NCI-H2196 treated with DMSO at 0.1 percent for 48 hours (cell line): ENCODE measurements at regions not wholly inside any gene's neighbourhood (a gene's known extent, or its start where the extent isn't known, plus 50 kb on each side); places are given as distances from the start of the nearest gene placed in this dataset.
"Not testable (repeated sequence)": the region's sequence is repeated elsewhere in the genome, so short reads cannot be mapped to it uniquely, and the experiment has no call there.

Experiments used
- DNase-seq: peaks from one replicate; lab custom pipeline; 2025; ENCODE audit not compliant: unreplicated experiment; lab: John Stamatoyannopoulos, UW

GRCh38 chr3:30481241-30481640, 125.2 kb upstream of the TGFBR2 start:
- no peak for DNase-seq

- not testable (repeated sequence) for DNase-seq
Measured at GRCh38 chr3:30484229-30484628, 122.2 kb upstream of the TGFBR2 start.

- no peak for DNase-seq
Measured at GRCh38 chr3:30486368-30486767, 120.0 kb upstream of the TGFBR2 start.

- no peak for DNase-seq
Measured at GRCh38 chr3:30488070-30488756, 118.2 kb upstream of the TGFBR2 start.

GRCh38 chr3:30492322-30493192, 113.8 kb upstream of the TGFBR2 start:
- no peak for DNase-seq

- DNase-seq, result no peak
Measured at GRCh38 chr3:30493911-30494311, 112.5 kb upstream of the TGFBR2 start.

GRCh38 chr3:30495172-30496065, 111.0 kb upstream of the TGFBR2 start:
- DNase-seq, result no peak

- DNase-seq, result no peak
Measured at GRCh38 chr3:30496066-30496966, 110.1 kb upstream of the TGFBR2 start.

- no peak for DNase-seq
Measured at GRCh38 chr3:30498587-30498967, 107.8 kb upstream of the TGFBR2 start.

- no peak for DNase-seq
Measured at GRCh38 chr3:30500666-30501399, 105.6 kb upstream of the TGFBR2 start.

GRCh38 chr3:30501526-30501925, 104.9 kb upstream of the TGFBR2 start:
- no peak for DNase-seq

- DNase-seq, result no peak
Measured at GRCh38 chr3:30502051-30502741, 104.2 kb upstream of the TGFBR2 start.

GRCh38 chr3:30502742-30503073, 103.7 kb upstream of the TGFBR2 start:
- DNase-seq, result no peak

GRCh38 chr3:30503446-30503845, 103.0 kb upstream of the TGFBR2 start:
- DNase-seq, result no peak

GRCh38 chr3:30504939-30505338, 101.5 kb upstream of the TGFBR2 start:
- DNase-seq, result no peak

- DNase-seq, result no peak
Measured at GRCh38 chr3:30505866-30506520, 100.4 kb upstream of the TGFBR2 start.

GRCh38 chr3:30508339-30508738, 98.1 kb upstream of the TGFBR2 start:
- no peak for DNase-seq

- no peak for DNase-seq
Measured at GRCh38 chr3:30510596-30510995, 95.8 kb upstream of the TGFBR2 start.
